Peyer's patch (tissue), 4 donors: ENCODE measurements at regions not wholly inside any gene's neighbourhood (a gene's known extent, or its start where the extent isn't known, plus 50 kb on each side); places are given as distances from the start of the nearest gene placed in this dataset.

ENCODE experiments used
- DNase-seq, 3 donors: peaks; one replicate each; pipeline ENCODE4 v3.0.0-alpha.2; 2017 to 2019
- H3K27ac ChIP-seq, 4 donors: fragments of 200-600 bp; sonication (generic); one replicate each; pipeline ENCODE4 v1.5.1; 2016 to 2019
- H3K27me3 ChIP-seq, 2 donors: fragments of 200-600 bp; sonication (generic); one replicate each; pipeline ENCODE4 v1.5.1; 2019
- H3K36me3 ChIP-seq, 3 donors: fragments of 200-600 bp; sonication (generic); one replicate each; pipeline ENCODE4 v1.5.1; 2016 to 2019
- H3K4me1 ChIP-seq, 4 donors: fragments of 200-600 bp; sonication (generic); one replicate each; pipeline ENCODE4 v1.5.1; 2016 to 2019
- H3K4me3 ChIP-seq, 4 donors: fragments of 200-600 bp; sonication (generic); 1 replicate in 3 of 4; 2 replicates in 1 of 4; pipeline ENCODE4 v1.5.1; 2016 to 2019; ENCODE audit warnings: mild to moderate bottlenecking in 1 of 4
- H3K9me3 ChIP-seq, 4 donors: fragments of 200-600 bp; sonication (generic); one replicate each; pipeline ENCODE4 v1.5.1; 2016 to 2019; ENCODE audit warnings: mild to moderate bottlenecking in 1 of 4
- CTCF ChIP-seq, 6 experiments: fragments of 450-650 bp in 4 of 6; fragments of 200-600 bp in 2 of 6; sonication (generic) in 1 of 6; IDR thresholded peaks; one replicate each; pipeline ENCODE4 v1.5.1; 2017 to 2019; ENCODE audit warnings: antibody characterized with exemption in 6 of 6, mild to moderate bottlenecking in 3 of 6, moderate library complexity in 1 of 6
- POLR2A ChIP-seq, 2 donors: fragments of 450-650 bp; IDR thresholded peaks; one replicate each; pipeline ENCODE4 v1.5.1; 2017; ENCODE audit warnings: antibody characterized with exemption in 2 of 2, mild to moderate bottlenecking in 2 of 2, moderate library complexity in 2 of 2

GRCh38 chr11:109806205-109806604 lies 287.0 kb upstream of the ZC3H12C start:
- no peak for DNase-seq
- Histone ChIP-seq H3K4me3 (no peak overlapping the region), H3K27me3 (no peaks in the 10 kb centered on the region), H3K9me3 (no peaks in the 10 kb centered on the region), H3K27ac (no peak overlapping the region), H3K36me3 (no peaks in the 10 kb centered on the region), H3K4me1 (no peaks in the 10 kb centered on the region)
- TF ChIP-seq CTCF (IDR thresholded peaks at IDR 0.05) (no peak), POLR2A (IDR thresholded peaks at IDR 0.05) (no peak)

GRCh38 chr11:109808569-109808968 lies 284.6 kb upstream of the ZC3H12C start:
- no peak overlapping the region for H3K4me3 ChIP-seq
- H3K4me1 ChIP-seq = no peaks in the 10 kb centered on the region
- no peaks in the 10 kb centered on the region for H3K36me3 ChIP-seq
- H3K9me3 ChIP-seq = no peaks in the 10 kb centered on the region
- no peaks in the 10 kb centered on the region for H3K27me3 ChIP-seq
- TF ChIP-seq CTCF (IDR thresholded peaks at IDR 0.05) = no peak
- TF ChIP-seq POLR2A (IDR thresholded peaks at IDR 0.05) = no peak
- no peak overlapping the region for H3K27ac ChIP-seq
- DNase-seq = no peak

GRCh38 chr11:109814824-109815223 lies 278.4 kb upstream of the ZC3H12C start:
- no peaks in the 10 kb centered on the region for H3K27me3 ChIP-seq
- H3K4me1 ChIP-seq = no peaks in the 10 kb centered on the region
- no peak overlapping the region for H3K27ac ChIP-seq
- no peak overlapping the region for H3K4me3 ChIP-seq
- DNase-seq = no peak
- TF ChIP-seq CTCF (IDR thresholded peaks at IDR 0.05) (no peak), POLR2A (IDR thresholded peaks at IDR 0.05) (no peak)
- H3K9me3 ChIP-seq = no peaks in the 10 kb centered on the region
- H3K36me3 ChIP-seq = no peaks in the 10 kb centered on the region

GRCh38 chr11:109815500-109816150 lies 277.6 kb upstream of the ZC3H12C start:
- Histone ChIP-seq H3K36me3 (no peaks in the 10 kb centered on the region), H3K27me3 (no peaks in the 10 kb centered on the region), H3K9me3 (no peaks in the 10 kb centered on the region), H3K4me1 (no peaks in the 10 kb centered on the region), H3K4me3 (no peak overlapping the region), H3K27ac (no peak overlapping the region)
- no peak for TF ChIP-seq POLR2A (IDR thresholded peaks at IDR 0.05)
- TF ChIP-seq CTCF (IDR thresholded peaks at IDR 0.05) = no peak
- no peak for DNase-seq

GRCh38 chr11:109818290-109818689 lies 274.9 kb upstream of the ZC3H12C start:
- no peaks in the 10 kb centered on the region for H3K4me1 ChIP-seq
- no peaks in the 10 kb centered on the region for H3K36me3 ChIP-seq
- H3K9me3 ChIP-seq = no peaks in the 10 kb centered on the region
- TF ChIP-seq CTCF (IDR thresholded peaks at IDR 0.05) (no peak), POLR2A (IDR thresholded peaks at IDR 0.05) (no peak)
- no peak overlapping the region for H3K27ac ChIP-seq
- DNase-seq = no peak
- no peaks in the 10 kb centered on the region for H3K27me3 ChIP-seq
- no peak overlapping the region for H3K4me3 ChIP-seq

- no peaks in the 10 kb centered on the region for H3K27me3 ChIP-seq
- no peaks in the 10 kb centered on the region for H3K4me1 ChIP-seq
- H3K27ac ChIP-seq = no peak overlapping the region
- no peak for DNase-seq
- TF ChIP-seq CTCF (IDR thresholded peaks at IDR 0.05) (no peak), POLR2A (IDR thresholded peaks at IDR 0.05) (no peak)
- no peaks in the 10 kb centered on the region for H3K9me3 ChIP-seq
- H3K36me3 ChIP-seq = no peaks in the 10 kb centered on the region
- no peak overlapping the region for H3K4me3 ChIP-seq
Observed at GRCh38 chr11:109819410-109819809, 273.8 kb upstream of the ZC3H12C start.
